ENCODE measurements at regions not wholly inside any gene's neighbourhood (a gene's known extent, or its start where the extent isn't known, plus 50 kb on each side); places are given as distances from the start of the nearest gene placed in this dataset.

DNA sequence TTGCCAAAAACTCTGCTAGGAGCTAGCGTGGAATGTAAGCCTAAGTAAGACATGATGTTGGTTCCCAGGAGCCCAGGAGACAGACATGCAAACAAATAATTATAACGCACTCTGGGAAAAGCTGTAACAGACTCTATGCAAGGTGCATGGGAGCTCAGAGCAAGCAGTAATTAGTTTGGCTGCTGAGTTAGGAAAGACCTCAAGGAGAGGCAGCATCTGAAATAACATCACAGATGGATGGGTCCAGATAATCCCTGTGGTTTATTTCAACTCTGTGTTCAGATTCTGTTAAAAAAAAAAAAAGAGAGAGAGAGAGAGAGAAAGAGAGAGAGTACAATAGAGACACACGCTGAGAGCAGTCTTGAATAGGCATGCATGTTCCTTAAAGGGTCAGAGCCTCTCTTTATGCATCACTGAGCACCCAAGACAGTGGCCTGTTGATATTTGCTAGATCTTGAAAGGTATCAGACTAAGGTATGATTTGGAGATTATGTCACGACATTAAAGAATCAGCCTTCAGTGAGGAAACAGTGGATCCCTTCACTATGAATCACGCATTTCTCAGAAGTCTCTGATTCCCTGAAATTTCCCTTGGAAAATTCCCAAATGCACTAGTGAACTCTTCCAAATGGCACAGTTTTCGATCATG lies 124.4 kb upstream of the LIPC start:
- WGBS (ENCODE audit: insufficient coverage): 80% methylated on average over 5 of the region's 6 CpGs
- Mint-ChIP-seq H3K4me3 (no peak overlapping the region), H3K9me3 (ENCODE audit: insufficient read depth) (no peaks in the 10 kb centered on the region), H3K27me3 (peaks cover 13% of the 10 kb centered on the region), H3K27ac (no peak overlapping the region), H3K4me1 (no peaks in the 10 kb centered on the region)
- Histone ChIP-seq H3K79me2 (ENCODE audit: control insufficient read depth, insufficient read depth, low read length) (no peaks in the 10 kb centered on the region), H3K36me3 (replicated peaks in 1 of 2; ENCODE audit: control extremely low read depth in 1 of 2, control insufficient read depth in 1 of 2, extremely low read depth in 1 of 2, insufficient read depth in 2 of 2, low read length in 1 of 2) (no peaks in the 10 kb centered on the region), H3K9ac (ENCODE audit: low read length) (no peak overlapping the region), H3K4me2 (replicated peaks; ENCODE audit: low read depth, low read length, poor library complexity, severe bottlenecking) (no peak overlapping the region), H3K9me3 (ENCODE audit: control extremely low read depth in 1 of 3, control insufficient read depth in 2 of 3, insufficient read depth in 1 of 3, low read length in 2 of 3) (no peaks in the 10 kb centered on the region), H2AFZ (ENCODE audit: insufficient read depth, low read depth, low read length, poor library complexity, severe bottlenecking) (no peak overlapping the region), H4K20me1 (ENCODE audit: control insufficient read depth, insufficient read depth, low read length, poor library complexity, severe bottlenecking) (no peaks in the 10 kb centered on the region), H3K27me3 (replicated peaks in 1 of 4; ENCODE audit: control extremely low read depth in 1 of 4, control insufficient read depth in 3 of 4, insufficient read depth in 4 of 4, low read length in 3 of 4) (no peaks in the 10 kb centered on the region), H3K4me1 (ENCODE audit: control insufficient read depth in 2 of 2, insufficient read depth in 2 of 2, low read length in 2 of 2) (no peaks in the 10 kb centered on the region), H3K27ac (ENCODE audit: low read length in 2 of 2) (no peak overlapping the region), H3K4me3 (ENCODE audit: control extremely low read depth in 1 of 5, extremely low read depth in 1 of 5, insufficient read depth in 1 of 5, low read depth in 2 of 5, low read length in 4 of 5) (no peak overlapping the region)
- intact Hi-C loops (cut with micrococcal nuclease): loop anchor here (10.0 kb wide), 1 partner anchor 57 kb away; no protein-coding TSS in a partner anchor
- no peak for ATAC-seq (ENCODE audit: low read depth)
- TF ChIP-seq, protein P1, sequence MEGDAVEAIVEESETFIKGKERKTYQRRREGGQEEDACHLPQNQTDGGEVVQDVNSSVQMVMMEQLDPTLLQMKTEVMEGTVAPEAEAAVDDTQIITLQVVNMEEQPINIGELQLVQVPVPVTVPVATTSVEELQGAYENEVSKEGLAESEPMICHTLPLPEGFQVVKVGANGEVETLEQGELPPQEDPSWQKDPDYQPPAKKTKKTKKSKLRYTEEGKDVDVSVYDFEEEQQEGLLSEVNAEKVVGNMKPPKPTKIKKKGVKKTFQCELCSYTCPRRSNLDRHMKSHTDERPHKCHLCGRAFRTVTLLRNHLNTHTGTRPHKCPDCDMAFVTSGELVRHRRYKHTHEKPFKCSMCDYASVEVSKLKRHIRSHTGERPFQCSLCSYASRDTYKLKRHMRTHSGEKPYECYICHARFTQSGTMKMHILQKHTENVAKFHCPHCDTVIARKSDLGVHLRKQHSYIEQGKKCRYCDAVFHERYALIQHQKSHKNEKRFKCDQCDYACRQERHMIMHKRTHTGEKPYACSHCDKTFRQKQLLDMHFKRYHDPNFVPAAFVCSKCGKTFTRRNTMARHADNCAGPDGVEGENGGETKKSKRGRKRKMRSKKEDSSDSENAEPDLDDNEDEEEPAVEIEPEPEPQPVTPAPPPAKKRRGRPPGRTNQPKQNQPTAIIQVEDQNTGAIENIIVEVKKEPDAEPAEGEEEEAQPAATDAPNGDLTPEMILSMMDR (IDR thresholded peaks at IDR 0.05): no peak
- no peak for TF ChIP-seq EZH2 (IDR thresholded peaks at IDR 0.05; ENCODE audit: borderline replicate concordance, insufficient read depth, low read depth, low read length, poor library complexity, severe bottlenecking)
- ChIA-PET CTCF (no interaction called here), POLR2A (no interaction called here)
- no peak for DNase-seq

GRCh38 chr15:58308742-58309355 lies 122.9 kb upstream of the LIPC start:
- ATAC-seq (ENCODE audit: low read depth) (no peak), DNase-seq (no peak)
- TF ChIP-seq EZH2 (IDR thresholded peaks at IDR 0.05; ENCODE audit: borderline replicate concordance, insufficient read depth, low read depth, low read length, poor library complexity, severe bottlenecking): no peak
- TF ChIP-seq, protein P1 (IDR thresholded peaks at IDR 0.05): no peak
- Histone ChIP-seq H3K36me3 (replicated peaks in 1 of 2; ENCODE audit: control extremely low read depth in 1 of 2, control insufficient read depth in 1 of 2, extremely low read depth in 1 of 2, insufficient read depth in 2 of 2, low read length in 1 of 2) (no peaks in the 10 kb centered on the region), H3K4me1 (ENCODE audit: control insufficient read depth in 2 of 2, insufficient read depth in 2 of 2, low read length in 2 of 2) (no peaks in the 10 kb centered on the region), H3K79me2 (ENCODE audit: control insufficient read depth, insufficient read depth, low read length) (no peaks in the 10 kb centered on the region), H3K4me2 (replicated peaks; ENCODE audit: low read depth, low read length, poor library complexity, severe bottlenecking) (no peak overlapping the region), H3K4me3 (ENCODE audit: control extremely low read depth in 1 of 5, extremely low read depth in 1 of 5, insufficient read depth in 1 of 5, low read depth in 2 of 5, low read length in 4 of 5) (no peak overlapping the region), H2AFZ (ENCODE audit: insufficient read depth, low read depth, low read length, poor library complexity, severe bottlenecking) (no peak overlapping the region), H3K9me3 (ENCODE audit: control extremely low read depth in 1 of 3, control insufficient read depth in 2 of 3, insufficient read depth in 1 of 3, low read length in 2 of 3) (no peaks in the 10 kb centered on the region), H3K27ac (ENCODE audit: low read length in 2 of 2) (no peak overlapping the region), H3K9ac (ENCODE audit: low read length) (no peak overlapping the region), H4K20me1 (ENCODE audit: control insufficient read depth, insufficient read depth, low read length, poor library complexity, severe bottlenecking) (no peaks in the 10 kb centered on the region), H3K27me3 (replicated peaks in 1 of 4; ENCODE audit: control extremely low read depth in 1 of 4, control insufficient read depth in 3 of 4, insufficient read depth in 4 of 4, low read length in 3 of 4) (no peaks in the 10 kb centered on the region)
- ChIA-PET POLR2A (no interaction called here), CTCF (no interaction called here)
- peaks cover 13% of the 10 kb centered on the region for H3K27me3 Mint-ChIP-seq
- WGBS (ENCODE audit: insufficient coverage): 96% methylated on average over 10 of the region's 10 CpGs
- no peak overlapping the region for H3K27ac Mint-ChIP-seq
- H3K9me3 Mint-ChIP-seq (ENCODE audit: insufficient read depth): no peaks in the 10 kb centered on the region
- intact Hi-C loops (cut with micrococcal nuclease): loop anchor here (10.0 kb wide), 1 partner anchor 56 kb away; no protein-coding TSS in a partner anchor
- peaks cover 4% of the 10 kb centered on the region for H3K4me1 Mint-ChIP-seq
- H3K4me3 Mint-ChIP-seq: no peak overlapping the region

Data from B cell (primary cell).